EH (cell line): ENCODE measurements at regions not wholly inside any gene's neighbourhood (a gene's known extent, or its start where the extent isn't known, plus 50 kb on each side); places are given as distances from the start of the nearest gene placed in this dataset.
A peak's percentile ranks its signal among the peaks of the same experiment; 100 is the strongest.
"Not testable (repeated sequence)": the region's sequence is repeated elsewhere in the genome, so short reads cannot be mapped to it uniquely, and the experiment has no call there.

Experiments used
- DNase-seq: peaks from one replicate; pipeline ENCODE4 v3.0.0-alpha.2; 2015; ENCODE audit warnings: low read depth

- DNase-seq = not testable (repeated sequence)
Measured at GRCh38 chr2:132220589-132220988, 58.8 kb upstream of the ANKRD30BL start.

GRCh38 chr2:132221886-132222285 lies 60.1 kb upstream of the ANKRD30BL start:
- DNase-seq = not testable (repeated sequence)

- no peak for DNase-seq
Measured at GRCh38 chr2:132252191-132252893, 90.6 kb upstream of the ANKRD30BL start.

GRCh38 chr2:132252894-132253264 lies 91.1 kb upstream of the ANKRD30BL start:
- no peak for DNase-seq

GRCh38 chr2:132253496-132254305 lies 91.9 kb upstream of the ANKRD30BL start:
- no peak for DNase-seq

- DNase-seq = not testable (repeated sequence)
Measured at GRCh38 chr2:132254306-132254919, 92.7 kb upstream of the ANKRD30BL start.

GRCh38 chr2:132255714-132256113 lies 94.0 kb upstream of the ANKRD30BL start:
- DNase-seq = no peak

- no peak for DNase-seq
Measured at GRCh38 chr2:132256251-132256902, 94.6 kb upstream of the ANKRD30BL start.

- not testable (repeated sequence) for DNase-seq
Measured at GRCh38 chr2:132256903-132257300, 95.2 kb upstream of the ANKRD30BL start.

- DNase-seq = not testable (repeated sequence)
Measured at GRCh38 chr2:132257301-132258171, 95.8 kb upstream of the ANKRD30BL start.

GRCh38 chr2:132259276-132259675 lies 97.5 kb upstream of the ANKRD30BL start:
- not testable (repeated sequence) for DNase-seq

- DNase-seq = not testable (repeated sequence)
Measured at GRCh38 chr2:132265595-132265994, 103.8 kb upstream of the ANKRD30BL start.

GRCh38 chr2:132267105-132267497 lies 105.3 kb upstream of the ANKRD30BL start:
- DNase-seq = no peak

GRCh38 chr2:132267498-132268283 lies 105.9 kb upstream of the ANKRD30BL start:
- peak; percentile 49 for DNase-seq

- peak; percentile 52 for DNase-seq
Measured at GRCh38 chr2:132268284-132268976, 106.7 kb upstream of the ANKRD30BL start.

GRCh38 chr2:132268977-132269523 lies 107.3 kb upstream of the ANKRD30BL start:
- no peak for DNase-seq

GRCh38 chr2:132270255-132270654 lies 108.5 kb upstream of the ANKRD30BL start:
- DNase-seq = no peak

GRCh38 chr2:132270981-132271546 lies 109.3 kb upstream of the ANKRD30BL start:
- no peak for DNase-seq

GRCh38 chr2:132271794-132272193 lies 110.0 kb upstream of the ANKRD30BL start:
- not testable (repeated sequence) for DNase-seq
